ENCODE measurements at regions not wholly inside any gene's neighbourhood (a gene's known extent, or its start where the extent isn't known, plus 50 kb on each side); places are given as distances from the start of the nearest gene placed in this dataset.
"Not testable (repeated sequence)": the region's sequence is repeated elsewhere in the genome, so short reads cannot be mapped to it uniquely, and the experiment has no call there.

GRCh38 chr6:17012421-17013225, 89.2 kb upstream of the STMND1 start:
- DNase-seq, result no peak

- DNase-seq, result no peak
Measured at GRCh38 chr6:17011985-17012384, 89.9 kb upstream of the STMND1 start.

GRCh38 chr6:17007749-17008148, 94.1 kb upstream of the STMND1 start:
- no peak for DNase-seq

- no peak for DNase-seq
Measured at GRCh38 chr6:17006543-17006942, 95.3 kb upstream of the STMND1 start.

GRCh38 chr6:17004269-17004668, 97.6 kb upstream of the STMND1 start:
- DNase-seq, result no peak

GRCh38 chr6:17002123-17002522, 99.7 kb upstream of the STMND1 start:
- no peak for DNase-seq

- DNase-seq, result no peak
Measured at GRCh38 chr6:17001188-17001587, 100.7 kb upstream of the STMND1 start.

- no peak for DNase-seq
Measured at GRCh38 chr6:16999491-17000436, 102.1 kb upstream of the STMND1 start.

GRCh38 chr6:16998461-16998860, 103.4 kb upstream of the STMND1 start:
- no peak for DNase-seq

- DNase-seq, result no peak
Measured at GRCh38 chr6:16995511-16996250, 106.2 kb upstream of the STMND1 start.

GRCh38 chr6:16993396-16993795, 108.5 kb upstream of the STMND1 start:
- no peak for DNase-seq

- DNase-seq, result no peak
Measured at GRCh38 chr6:16991981-16992629, 109.7 kb upstream of the STMND1 start.

GRCh38 chr6:16989976-16990375, 111.9 kb upstream of the STMND1 start:
- DNase-seq, result not testable (repeated sequence)

- no peak for DNase-seq
Measured at GRCh38 chr6:16989382-16989781, 112.5 kb upstream of the STMND1 start.

- DNase-seq, result no peak
Measured at GRCh38 chr6:16987996-16988395, 113.9 kb upstream of the STMND1 start.

GRCh38 chr6:16985513-16986284, 116.2 kb upstream of the STMND1 start:
- DNase-seq, result no peak

- no peak for DNase-seq
Measured at GRCh38 chr6:16982807-16983206, 119.0 kb upstream of the STMND1 start.

- no peak for DNase-seq
Measured at GRCh38 chr6:16979677-16980370, 122.0 kb upstream of the STMND1 start.

- no peak for DNase-seq
Measured at GRCh38 chr6:16978686-16979085, 123.2 kb upstream of the STMND1 start.

- DNase-seq, result no peak
Measured at GRCh38 chr6:16976385-16977183, 125.3 kb upstream of the STMND1 start.

Data from SHP77 (cell line).